ENCODE measurements at regions not wholly inside any gene's neighbourhood (a gene's known extent, or its start where the extent isn't known, plus 50 kb on each side); places are given as distances from the start of the nearest gene placed in this dataset.

DNA sequence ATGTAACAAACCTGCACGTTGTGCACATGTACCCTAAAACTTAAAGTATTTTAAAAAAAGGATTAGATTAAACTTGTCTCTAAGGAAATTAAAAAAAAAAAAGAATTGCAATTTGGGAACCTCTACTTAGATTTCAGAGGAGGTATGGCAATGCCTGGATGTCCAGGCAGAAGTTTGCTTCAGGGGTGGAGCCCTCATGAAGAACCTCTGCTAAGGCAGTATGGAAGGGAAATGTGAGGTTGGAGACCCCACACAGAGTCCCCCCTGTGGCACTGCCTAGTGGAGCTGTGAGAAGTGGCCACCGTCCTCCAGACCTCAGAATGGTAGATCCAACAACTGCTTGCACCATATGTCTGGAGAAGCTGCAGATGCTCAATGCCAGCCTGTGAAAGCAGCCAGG lies 279.6 kb upstream of the CCDC196 start:
- Histone ChIP-seq H3F3A (ENCODE audit: insufficient read depth, low read length) (no peaks in the 10 kb centered on the region), H3K4me3 (ENCODE audit: low read length) (no peak overlapping the region), H3K27me3 (replicated peaks; ENCODE audit: insufficient read depth, low read length) (no peaks in the 10 kb centered on the region), H2AFZ (ENCODE audit: low read length) (no peak overlapping the region), H3K9ac (ENCODE audit: low read length) (no peak overlapping the region), H3K36me3 (replicated peaks; ENCODE audit: insufficient read depth, low read length) (no peaks in the 10 kb centered on the region), H3K9me2 (replicated peaks; ENCODE audit: insufficient read depth, low read length) (no peaks in the 10 kb centered on the region), H3K79me2 (ENCODE audit: low read length) (no peaks in the 10 kb centered on the region), H3K9me3 (replicated peaks; ENCODE audit: insufficient read depth, low read length) (no peaks in the 10 kb centered on the region), H4K20me1 (ENCODE audit: insufficient read depth, low read length) (no peaks in the 10 kb centered on the region), H3K4me1 (ENCODE audit: low read length) (no peaks in the 10 kb centered on the region), H3K27ac (ENCODE audit: low read length) (no peak overlapping the region), H3K4me2 (ENCODE audit: low read depth, low read length) (no peak overlapping the region)
- DNase-seq, result no peak
- no peak for TF ChIP-seq EZH2 (optimal IDR thresholded peaks at IDR 0.05; ENCODE audit: low read depth, low read length)
- no peak for TF ChIP-seq CTCF (IDR thresholded peaks at IDR 0.05; ENCODE audit: low read length)
- TF ChIP-seq EZH2phosphoT487 (IDR thresholded peaks at IDR 0.05; ENCODE audit: low read length), result no peak

DNA sequence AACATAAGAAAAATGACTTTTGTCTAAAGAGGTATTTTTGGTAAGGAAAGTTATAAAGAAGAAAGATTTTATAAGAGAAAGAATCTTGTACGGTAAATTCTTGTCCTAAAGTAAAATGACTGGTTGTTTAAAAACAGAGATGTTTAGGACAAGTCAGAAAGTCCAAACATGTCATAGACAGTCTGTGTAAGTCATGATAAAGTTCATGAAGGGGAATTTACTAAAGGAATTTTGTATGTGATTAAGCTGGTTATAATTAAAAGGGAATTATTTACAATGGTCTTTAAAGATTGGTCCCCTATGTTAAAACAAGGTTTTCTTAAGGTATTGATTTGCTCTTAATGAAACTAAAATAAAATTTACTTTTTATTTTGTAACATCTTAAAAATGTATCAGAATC lies 269.4 kb upstream of the CCDC196 start:
- no peak overlapping the region for H2AFZ ChIP-seq (ENCODE audit: low read length)
- H3K27ac ChIP-seq (ENCODE audit: low read length), result no peak overlapping the region
- no peak for DNase-seq
- no peaks in the 10 kb centered on the region for H3F3A ChIP-seq (ENCODE audit: insufficient read depth, low read length)
- no peaks in the 10 kb centered on the region for H4K20me1 ChIP-seq (ENCODE audit: insufficient read depth, low read length)
- no peak overlapping the region for H3K4me3 ChIP-seq (ENCODE audit: low read length)
- no peaks in the 10 kb centered on the region for H3K9me3 ChIP-seq (replicated peaks; ENCODE audit: insufficient read depth, low read length)
- H3K27me3 ChIP-seq (replicated peaks; ENCODE audit: insufficient read depth, low read length), result no peaks in the 10 kb centered on the region
- H3K4me2 ChIP-seq (ENCODE audit: low read depth, low read length), result no peak overlapping the region
- H3K36me3 ChIP-seq (replicated peaks; ENCODE audit: insufficient read depth, low read length), result no peaks in the 10 kb centered on the region
- no peak for TF ChIP-seq CTCF (IDR thresholded peaks at IDR 0.05; ENCODE audit: low read length)
- no peak for TF ChIP-seq EZH2 (optimal IDR thresholded peaks at IDR 0.05; ENCODE audit: low read depth, low read length)
- TF ChIP-seq EZH2phosphoT487 (IDR thresholded peaks at IDR 0.05; ENCODE audit: low read length), result no peak
- H3K79me2 ChIP-seq (ENCODE audit: low read length), result no peaks in the 10 kb centered on the region
- no peaks in the 10 kb centered on the region for H3K4me1 ChIP-seq (ENCODE audit: low read length)
- no peak overlapping the region for H3K9ac ChIP-seq (ENCODE audit: low read length)
- H3K9me2 ChIP-seq (replicated peaks; ENCODE audit: insufficient read depth, low read length), result no peaks in the 10 kb centered on the region

DNA sequence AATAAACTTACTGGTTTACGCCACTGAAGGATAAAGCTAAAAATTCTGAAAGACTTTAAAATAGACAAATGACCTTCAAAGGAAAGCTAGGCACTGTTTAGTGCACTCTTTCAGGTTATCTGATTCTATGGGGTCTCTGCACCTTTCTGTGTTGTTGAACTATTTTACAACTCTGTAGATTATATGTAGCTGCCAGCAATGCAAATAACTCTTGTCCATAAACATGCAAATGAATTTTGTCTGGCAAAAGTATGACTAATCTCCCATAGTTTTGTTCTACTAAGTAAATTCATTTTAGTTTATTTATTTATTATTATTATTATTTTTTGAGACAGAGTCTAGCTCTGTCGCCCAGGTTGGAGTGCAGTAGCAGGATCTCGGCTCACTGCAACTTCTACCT lies 266.3 kb upstream of the CCDC196 start:
- H3K9me2 ChIP-seq (replicated peaks; ENCODE audit: insufficient read depth, low read length), result no peaks in the 10 kb centered on the region
- no peak overlapping the region for H2AFZ ChIP-seq (ENCODE audit: low read length)
- H3K9me3 ChIP-seq (replicated peaks; ENCODE audit: insufficient read depth, low read length), result no peaks in the 10 kb centered on the region
- no peaks in the 10 kb centered on the region for H3K36me3 ChIP-seq (replicated peaks; ENCODE audit: insufficient read depth, low read length)
- no peaks in the 10 kb centered on the region for H3K4me1 ChIP-seq (ENCODE audit: low read length)
- H3F3A ChIP-seq (ENCODE audit: insufficient read depth, low read length), result no peaks in the 10 kb centered on the region
- H3K4me2 ChIP-seq (ENCODE audit: low read depth, low read length), result no peak overlapping the region
- TF ChIP-seq EZH2phosphoT487 (IDR thresholded peaks at IDR 0.05; ENCODE audit: low read length), result no peak
- TF ChIP-seq CTCF (IDR thresholded peaks at IDR 0.05; ENCODE audit: low read length), result no peak
- no peak for TF ChIP-seq EZH2 (optimal IDR thresholded peaks at IDR 0.05; ENCODE audit: low read depth, low read length)
- H3K79me2 ChIP-seq (ENCODE audit: low read length), result no peaks in the 10 kb centered on the region
- DNase-seq, result no peak
- H3K27ac ChIP-seq (ENCODE audit: low read length), result no peak overlapping the region
- no peaks in the 10 kb centered on the region for H3K27me3 ChIP-seq (replicated peaks; ENCODE audit: insufficient read depth, low read length)
- H3K9ac ChIP-seq (ENCODE audit: low read length), result no peak overlapping the region
- no peak overlapping the region for H3K4me3 ChIP-seq (ENCODE audit: low read length)
- H4K20me1 ChIP-seq (ENCODE audit: insufficient read depth, low read length), result no peaks in the 10 kb centered on the region
